Activated CD8-positive, alpha-beta memory T cell treated with anti-CD3 and anti-CD28 coated beads for 36 hours (primary cell): ENCODE measurements at regions not wholly inside any gene's neighbourhood (a gene's known extent, or its start where the extent isn't known, plus 50 kb on each side); places are given as distances from the start of the nearest gene placed in this dataset.
"Not testable (repeated sequence)": the region's sequence is repeated elsewhere in the genome, so short reads cannot be mapped to it uniquely, and the experiment has no call there.

Experiments
- CTCF ChIA-PET: fragments of 350-600 bp; sonication (Branson Sonifier 250); formaldehyde crosslinking; loops from one replicate; lab custom pipeline; 2021; ENCODE audit warnings: antibody characterized with exemption; lab: Charles Lee
- POLR2A ChIA-PET: fragments of 350-600 bp; sonication (Branson Sonifier 250); formaldehyde crosslinking; loops from one replicate; lab custom pipeline; 2021; ENCODE audit warnings: antibody characterized with exemption; lab: Charles Lee

- CTCF ChIA-PET, POLR2A ChIA-PET: not testable (repeated sequence)
Observed at GRCh38 chr2:740322-741194, 63.4 kb upstream of the TMEM18 start.

GRCh38 chr2:739864-740321 is 62.7 kb upstream of the TMEM18 start:
- POLR2A ChIA-PET, result not testable (repeated sequence)

GRCh38 chr2:736939-737338 is 59.7 kb upstream of the TMEM18 start:
- CTCF ChIA-PET, result no interaction called here
- POLR2A ChIA-PET, result no interaction called here

More at GRCh38 chr2:739864-740321, 62.7 kb upstream of the TMEM18 start:
- CTCF ChIA-PET, result not testable (repeated sequence)

GRCh38 chr2:735670-736218 is 58.5 kb upstream of the TMEM18 start:
- POLR2A ChIA-PET, result no interaction called here
- CTCF ChIA-PET, result no interaction called here

GRCh38 chr2:734496-734895 is 57.3 kb upstream of the TMEM18 start:
- ChIA-PET POLR2A (no interaction called here), CTCF (no interaction called here)

- ChIA-PET CTCF (no interaction called here), POLR2A (no interaction called here)
Observed at GRCh38 chr2:733495-733894, 56.3 kb upstream of the TMEM18 start.

- CTCF ChIA-PET, result no interaction called here
- POLR2A ChIA-PET, result no interaction called here
Observed at GRCh38 chr2:733001-733400, 55.8 kb upstream of the TMEM18 start.

GRCh38 chr2:731711-732110 is 54.5 kb upstream of the TMEM18 start:
- CTCF ChIA-PET, result no interaction called here
- POLR2A ChIA-PET, result no interaction called here

- ChIA-PET POLR2A (no interaction called here), CTCF (no interaction called here)
Observed at GRCh38 chr2:729376-729861, 52.2 kb upstream of the TMEM18 start.

- CTCF ChIA-PET, result no interaction called here
Observed at GRCh38 chr2:728165-728564, 51.0 kb upstream of the TMEM18 start.

GRCh38 chr2:727071-727470 is 49.9 kb upstream of the TMEM18 start:
- ChIA-PET CTCF (no interaction called here), POLR2A (no interaction called here)

More at GRCh38 chr2:728165-728564, 51.0 kb upstream of the TMEM18 start:
- POLR2A ChIA-PET, result no interaction called here
